ENCODE measurements at regions not wholly inside any gene's neighbourhood (a gene's known extent, or its start where the extent isn't known, plus 50 kb on each side); places are given as distances from the start of the nearest gene placed in this dataset.

DNA sequence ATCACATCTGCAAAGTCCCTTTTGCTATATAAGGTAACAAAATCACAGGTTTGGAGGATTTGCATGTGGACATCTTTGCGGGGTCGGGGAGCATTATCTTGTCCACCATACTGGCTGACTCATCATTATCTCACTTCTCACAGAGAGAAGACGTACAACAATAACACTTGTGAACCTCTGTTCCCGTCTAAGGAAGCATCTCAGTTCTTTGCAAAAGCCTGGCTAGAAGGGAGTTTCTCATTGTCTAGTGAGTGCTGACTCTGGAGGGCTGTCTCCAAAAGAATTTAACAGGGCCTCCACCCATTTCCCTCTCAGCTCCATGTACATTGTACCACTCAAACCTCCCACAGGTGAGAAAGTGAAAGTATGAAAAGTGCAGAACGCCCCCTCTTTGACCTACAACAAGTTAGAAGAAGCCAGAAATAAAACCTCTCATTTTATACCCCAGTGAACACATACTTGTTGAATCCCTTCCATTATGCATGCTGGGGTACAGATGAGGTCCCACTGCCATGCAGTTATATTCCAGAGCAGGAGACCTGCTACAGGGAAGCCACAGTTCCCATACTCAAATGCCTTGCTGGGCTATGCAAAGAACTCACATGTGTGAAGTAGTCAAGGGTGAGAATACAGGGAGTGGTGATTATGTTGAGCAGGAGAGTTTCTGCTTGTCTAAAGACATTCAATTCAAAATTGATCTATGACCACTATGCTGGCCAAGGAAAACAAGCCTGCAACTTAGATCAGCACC lies 121.7 kb upstream of the PRDX6 start:
- in situ Hi-C loops (cut with HindIII; ENCODE audit: low pct_unique_long_range_greater_than_20kb, low sequenced_read_pairs): no loop called here
- DNase-seq (ENCODE audit: low read depth, low spot score) (no peak), ATAC-seq (no peak)
- CTCF ChIA-PET: no interaction called here
- no TSS peak for BruUV-seq (replicated peaks)
- TF ChIP-seq SIN3A (IDR thresholded peaks at IDR 0.05; ENCODE audit: borderline replicate concordance, insufficient read depth, low read depth, low read length): no peak
- TF ChIP-seq, protein P1, sequence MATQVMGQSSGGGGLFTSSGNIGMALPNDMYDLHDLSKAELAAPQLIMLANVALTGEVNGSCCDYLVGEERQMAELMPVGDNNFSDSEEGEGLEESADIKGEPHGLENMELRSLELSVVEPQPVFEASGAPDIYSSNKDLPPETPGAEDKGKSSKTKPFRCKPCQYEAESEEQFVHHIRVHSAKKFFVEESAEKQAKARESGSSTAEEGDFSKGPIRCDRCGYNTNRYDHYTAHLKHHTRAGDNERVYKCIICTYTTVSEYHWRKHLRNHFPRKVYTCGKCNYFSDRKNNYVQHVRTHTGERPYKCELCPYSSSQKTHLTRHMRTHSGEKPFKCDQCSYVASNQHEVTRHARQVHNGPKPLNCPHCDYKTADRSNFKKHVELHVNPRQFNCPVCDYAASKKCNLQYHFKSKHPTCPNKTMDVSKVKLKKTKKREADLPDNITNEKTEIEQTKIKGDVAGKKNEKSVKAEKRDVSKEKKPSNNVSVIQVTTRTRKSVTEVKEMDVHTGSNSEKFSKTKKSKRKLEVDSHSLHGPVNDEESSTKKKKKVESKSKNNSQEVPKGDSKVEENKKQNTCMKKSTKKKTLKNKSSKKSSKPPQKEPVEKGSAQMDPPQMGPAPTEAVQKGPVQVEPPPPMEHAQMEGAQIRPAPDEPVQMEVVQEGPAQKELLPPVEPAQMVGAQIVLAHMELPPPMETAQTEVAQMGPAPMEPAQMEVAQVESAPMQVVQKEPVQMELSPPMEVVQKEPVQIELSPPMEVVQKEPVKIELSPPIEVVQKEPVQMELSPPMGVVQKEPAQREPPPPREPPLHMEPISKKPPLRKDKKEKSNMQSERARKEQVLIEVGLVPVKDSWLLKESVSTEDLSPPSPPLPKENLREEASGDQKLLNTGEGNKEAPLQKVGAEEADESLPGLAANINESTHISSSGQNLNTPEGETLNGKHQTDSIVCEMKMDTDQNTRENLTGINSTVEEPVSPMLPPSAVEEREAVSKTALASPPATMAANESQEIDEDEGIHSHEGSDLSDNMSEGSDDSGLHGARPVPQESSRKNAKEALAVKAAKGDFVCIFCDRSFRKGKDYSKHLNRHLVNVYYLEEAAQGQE (IDR thresholded peaks at IDR 0.05; ENCODE audit: insufficient read depth in 1 of 2, low read depth in 2 of 2, low read length in 1 of 2): no peak
- no peak for TF ChIP-seq TCF7L2 (IDR thresholded peaks at IDR 0.05; ENCODE audit: low read depth, low read length)
- no peak for TF ChIP-seq CTCF (IDR thresholded peaks at IDR 0.05)
- no peak for TF ChIP-seq POLR2AphosphoS5 (IDR thresholded peaks at IDR 0.05; ENCODE audit: low read depth, low read length)
- Histone ChIP-seq H3K27ac (ENCODE audit: low read length) (no peak overlapping the region), H3K4me3 (ENCODE audit: low read depth in 2 of 2, low read length in 2 of 2) (no peak overlapping the region), H3K36me3 (ENCODE audit: control insufficient read depth, insufficient read depth, low read length) (no peaks in the 10 kb centered on the region), H3K9me3 (ENCODE audit: control insufficient read depth, insufficient read depth, low read depth, low read length) (peaks cover 4% of the 10 kb centered on the region; the same call in 1 of the 2 replicates), H3K4me1 (ENCODE audit: control insufficient read depth, insufficient read depth, low read length) (no peaks in the 10 kb centered on the region), H3K27me3 (ENCODE audit: control insufficient read depth, insufficient read depth, low read length) (no peaks in the 10 kb centered on the region)
- intact Hi-C loops (cut with micrococcal nuclease; ENCODE audit: unreplicated experiment): no loop called here
- POLR2A ChIA-PET: no interaction called here

- in situ Hi-C loops (cut with HindIII; ENCODE audit: low pct_unique_long_range_greater_than_20kb, low sequenced_read_pairs): no loop called here
Measured at GRCh38 chr1:173356191-173356762, 120.9 kb upstream of the PRDX6 start.

More at GRCh38 chr1:173356191-173356762, 120.9 kb upstream of the PRDX6 start:
- CTCF ChIA-PET: no interaction called here
- H3K27ac ChIP-seq (ENCODE audit: low read length): no peak overlapping the region
- no peak for DNase-seq (ENCODE audit: low read depth, low spot score)
- TF ChIP-seq CTCF (IDR thresholded peaks at IDR 0.05) (no peak), POLR2AphosphoS5 (IDR thresholded peaks at IDR 0.05; ENCODE audit: low read depth, low read length) (no peak), SIN3A (IDR thresholded peaks at IDR 0.05; ENCODE audit: borderline replicate concordance, insufficient read depth, low read depth, low read length) (no peak), TCF7L2 (IDR thresholded peaks at IDR 0.05; ENCODE audit: low read depth, low read length) (no peak)
- TF ChIP-seq, protein P1 (IDR thresholded peaks at IDR 0.05; ENCODE audit: insufficient read depth in 1 of 2, low read depth in 2 of 2, low read length in 1 of 2): no peak
- H3K27me3 ChIP-seq (ENCODE audit: control insufficient read depth, insufficient read depth, low read length): no peaks in the 10 kb centered on the region
- POLR2A ChIA-PET: no interaction called here
- no TSS peak for BruUV-seq (replicated peaks)
- no peaks in the 10 kb centered on the region for H3K4me1 ChIP-seq (ENCODE audit: control insufficient read depth, insufficient read depth, low read length)
- ATAC-seq: no peak
- peaks cover 4% of the 10 kb centered on the region; the same call in 1 of the 2 replicates for H3K9me3 ChIP-seq (ENCODE audit: control insufficient read depth, insufficient read depth, low read depth, low read length)
- H3K4me3 ChIP-seq (ENCODE audit: low read depth in 2 of 2, low read length in 2 of 2): no peak overlapping the region
- intact Hi-C loops (cut with micrococcal nuclease; ENCODE audit: unreplicated experiment): no loop called here
- H3K36me3 ChIP-seq (ENCODE audit: control insufficient read depth, insufficient read depth, low read length): no peaks in the 10 kb centered on the region
